ENCODE measurements at regions not wholly inside any gene's neighbourhood (a gene's known extent, or its start where the extent isn't known, plus 50 kb on each side); places are given as distances from the start of the nearest gene placed in this dataset.

- Histone ChIP-seq H3K4me3 (ENCODE audit: low read length) (no peak overlapping the region), H2AFZ (ENCODE audit: low read depth, low read length) (no peak overlapping the region), H3K9me3 (ENCODE audit: insufficient read depth, low read length) (no peaks in the 10 kb centered on the region), H3K27ac (ENCODE audit: low read length) (no peak overlapping the region), H3K79me2 (ENCODE audit: low read length) (no peaks in the 10 kb centered on the region), H3K36me3 (replicated peaks; ENCODE audit: low read depth, low read length) (no peaks in the 10 kb centered on the region), H4K20me1 (ENCODE audit: insufficient read depth, low read length) (no peaks in the 10 kb centered on the region), H3K9ac (ENCODE audit: low read length) (no peak overlapping the region), H3K27me3 (ENCODE audit: low read depth, low read length) (no peaks in the 10 kb centered on the region), H3K4me1 (ENCODE audit: low read length) (no peaks in the 10 kb centered on the region), H3K4me2 (ENCODE audit: low read length) (no peak overlapping the region)
- TF ChIP-seq EZH2phosphoT487 (IDR thresholded peaks at IDR 0.05; ENCODE audit: low read depth) (no peak), CTCF (IDR thresholded peaks at IDR 0.05; ENCODE audit: low read depth, low read length) (no peak)
Observed at GRCh38 chr18:65287652-65288051, 463.2 kb upstream of the CDH7 start.

GRCh38 chr18:65282096-65282495 lies 468.7 kb upstream of the CDH7 start:
- Histone ChIP-seq H3K27ac (ENCODE audit: low read length) (no peak overlapping the region), H3K4me3 (ENCODE audit: low read length) (no peak overlapping the region), H3K27me3 (ENCODE audit: low read depth, low read length) (no peaks in the 10 kb centered on the region), H3K79me2 (ENCODE audit: low read length) (no peaks in the 10 kb centered on the region), H3K9ac (ENCODE audit: low read length) (no peak overlapping the region), H3K4me2 (ENCODE audit: low read length) (no peak overlapping the region), H4K20me1 (ENCODE audit: insufficient read depth, low read length) (no peaks in the 10 kb centered on the region), H3K36me3 (replicated peaks; ENCODE audit: low read depth, low read length) (no peaks in the 10 kb centered on the region), H2AFZ (ENCODE audit: low read depth, low read length) (no peak overlapping the region), H3K9me3 (ENCODE audit: insufficient read depth, low read length) (no peaks in the 10 kb centered on the region), H3K4me1 (ENCODE audit: low read length) (no peaks in the 10 kb centered on the region)
- TF ChIP-seq EZH2phosphoT487 (IDR thresholded peaks at IDR 0.05; ENCODE audit: low read depth) = no peak
- TF ChIP-seq CTCF (IDR thresholded peaks at IDR 0.05; ENCODE audit: low read depth, low read length) = no peak

GRCh38 chr18:65279668-65280305 lies 471.0 kb upstream of the CDH7 start:
- Histone ChIP-seq H2AFZ (ENCODE audit: low read depth, low read length) (no peak overlapping the region), H4K20me1 (ENCODE audit: insufficient read depth, low read length) (no peaks in the 10 kb centered on the region), H3K27me3 (ENCODE audit: low read depth, low read length) (no peaks in the 10 kb centered on the region), H3K9ac (ENCODE audit: low read length) (no peak overlapping the region), H3K27ac (ENCODE audit: low read length) (no peak overlapping the region), H3K79me2 (ENCODE audit: low read length) (no peaks in the 10 kb centered on the region), H3K9me3 (ENCODE audit: insufficient read depth, low read length) (no peaks in the 10 kb centered on the region), H3K4me3 (ENCODE audit: low read length) (no peak overlapping the region), H3K36me3 (replicated peaks; ENCODE audit: low read depth, low read length) (no peaks in the 10 kb centered on the region), H3K4me2 (ENCODE audit: low read length) (no peak overlapping the region), H3K4me1 (ENCODE audit: low read length) (no peaks in the 10 kb centered on the region)
- TF ChIP-seq EZH2phosphoT487 (IDR thresholded peaks at IDR 0.05; ENCODE audit: low read depth) (no peak), CTCF (IDR thresholded peaks at IDR 0.05; ENCODE audit: low read depth, low read length) (no peak)

- Histone ChIP-seq H3K27ac (ENCODE audit: low read length) (no peak overlapping the region), H3K4me2 (ENCODE audit: low read length) (no peak overlapping the region), H2AFZ (ENCODE audit: low read depth, low read length) (no peak overlapping the region), H3K9ac (ENCODE audit: low read length) (no peak overlapping the region), H3K9me3 (ENCODE audit: insufficient read depth, low read length) (no peaks in the 10 kb centered on the region), H3K4me3 (ENCODE audit: low read length) (no peak overlapping the region), H3K27me3 (ENCODE audit: low read depth, low read length) (no peaks in the 10 kb centered on the region), H3K79me2 (ENCODE audit: low read length) (no peaks in the 10 kb centered on the region), H4K20me1 (ENCODE audit: insufficient read depth, low read length) (no peaks in the 10 kb centered on the region), H3K36me3 (replicated peaks; ENCODE audit: low read depth, low read length) (no peaks in the 10 kb centered on the region), H3K4me1 (ENCODE audit: low read length) (no peaks in the 10 kb centered on the region)
- no peak for TF ChIP-seq EZH2phosphoT487 (IDR thresholded peaks at IDR 0.05; ENCODE audit: low read depth)
- TF ChIP-seq CTCF (IDR thresholded peaks at IDR 0.05; ENCODE audit: low read depth, low read length) = no peak
Observed at GRCh38 chr18:65278939-65279667, 471.7 kb upstream of the CDH7 start.

Data from OCI-LY3 (cell line).